H1 (cell line): ENCODE measurements at regions not wholly inside any gene's neighbourhood (a gene's known extent, or its start where the extent isn't known, plus 50 kb on each side); places are given as distances from the start of the nearest gene placed in this dataset.

Experiments used
- CTCF ChIA-PET: fragments of 300-600 bp; sonication (Branson Sonifier 250); formaldehyde crosslinking; loops from one replicate; lab custom pipeline; 2021; ENCODE audit not compliant: partially characterized antibody; lab: Charles Lee
- POLR2A ChIA-PET: fragments of 300-600 bp; sonication (Branson Sonifier 250); formaldehyde crosslinking; loops from one replicate; lab custom pipeline; 2021; ENCODE audit warnings: inconsistent platforms; ENCODE audit not compliant: partially characterized antibody; lab: Charles Lee
- DNase-seq, 2 experiments: peaks; one replicate each; pipeline versions ENCODE4 v3.0.0 to v3.0.0-alpha.2; 2010 to 2022; ENCODE audit warnings: low spot score in 2 of 2, low read depth in 1 of 2, mixed read lengths in 1 of 2
- FAIRE-seq: peaks from 2 replicates; lab custom pipeline; 2011; peaks lifted over from hg19 to GRCh38; lab: Jason Lieb, UNC
- H2AFZ ChIP-seq: 2 replicates; pipeline ENCODE4 v1.8.1; 2012; ENCODE audit warnings: low read length, inconsistent platforms
- H2AK5ac ChIP-seq: 2 replicates; pipeline ENCODE4 v1.6.1; 2013; ENCODE audit warnings: low read depth, low read length
- H2BK120ac ChIP-seq: replicated peaks from 2 replicates; pipeline ENCODE3; 2013; ENCODE audit warnings: low read depth, low read length, inconsistent platforms
- H2BK12ac ChIP-seq: 2 replicates; pipeline ENCODE4 v1.6.1; 2013; ENCODE audit warnings: low read depth, low read length
- H2BK15ac ChIP-seq: 2 replicates; pipeline ENCODE4 v1.6.1; 2013; ENCODE audit warnings: low read length
- H2BK20ac ChIP-seq: 2 replicates; pipeline ENCODE4 v1.6.1; 2013; ENCODE audit warnings: low read length
- H2BK5ac ChIP-seq: 2 replicates; pipeline ENCODE4 v1.6.1; 2013; ENCODE audit warnings: low read depth, low read length
- H3K14ac ChIP-seq: 2 replicates; pipeline ENCODE4 v1.6.1; 2013; ENCODE audit warnings: inconsistent platforms; ENCODE audit not compliant: insufficient read length
- H3K18ac ChIP-seq: 2 replicates; pipeline ENCODE4 v1.6.1; 2013; ENCODE audit warnings: low read length; ENCODE audit errors: extremely low read depth
- H3K23ac ChIP-seq: 2 replicates; pipeline ENCODE4 v1.6.1; 2013; ENCODE audit warnings: inconsistent platforms; ENCODE audit not compliant: insufficient read length
- H3K23me2 ChIP-seq: 2 replicates; pipeline ENCODE4 v1.6.1; 2013; ENCODE audit warnings: low read depth, low read length
- H3K27ac ChIP-seq: 2 replicates; pipeline ENCODE4 v1.6.1; 2011; ENCODE audit warnings: low read depth, low read length, inconsistent platforms
- H3K27me3 ChIP-seq, 4 experiments: replicated peaks in 1 of 4; 1 replicate in 1 of 4; 2 replicates in 3 of 4; pipeline versions ENCODE4 v1.6.1 to v1.8.1; 2011 to 2013; ENCODE audit warnings: low read length in 3 of 4, mild to moderate bottlenecking in 3 of 4, inconsistent platforms in 2 of 4, mixed read lengths in 2 of 4, moderate library complexity in 1 of 4; ENCODE audit not compliant: control insufficient read depth in 3 of 4, insufficient read depth in 3 of 4; ENCODE audit errors: extremely low read depth in 1 of 4
- H3K36me3 ChIP-seq, 4 experiments: 2 replicates each; pipeline versions ENCODE4 v1.6.1 to v1.8.1; 2011 to 2013; ENCODE audit warnings: mild to moderate bottlenecking in 4 of 4, low read length in 3 of 4, moderate library complexity in 2 of 4, control low read depth in 1 of 4, inconsistent platforms in 1 of 4; ENCODE audit not compliant: insufficient read depth in 4 of 4, control insufficient read depth in 2 of 4
- H3K4ac ChIP-seq: replicated peaks from 2 replicates; pipeline ENCODE3; 2013; ENCODE audit warnings: low read length, low read depth, mixed read lengths, inconsistent platforms; ENCODE audit not compliant: insufficient read length
- H3K4me1 ChIP-seq, 4 experiments: replicated peaks in 1 of 4; 1 replicate in 1 of 4; 2 replicates in 3 of 4; pipeline versions ENCODE4 v1.6.1 to v1.8.1; 2011 to 2013; ENCODE audit warnings: low read length in 3 of 4, inconsistent platforms in 2 of 4, mixed read lengths in 1 of 4; ENCODE audit not compliant: insufficient read depth in 4 of 4, control insufficient read depth in 3 of 4
- H3K4me2 ChIP-seq, 2 experiments: 2 replicates each; pipeline versions ENCODE4 v1.6.1 to v1.8.1; 2011 to 2013; ENCODE audit warnings: low read depth in 2 of 2, low read length in 2 of 2, control low read depth in 1 of 2, inconsistent platforms in 1 of 2, mild to moderate bottlenecking in 1 of 2; ENCODE audit not compliant: insufficient read depth in 1 of 2
- H3K4me3 ChIP-seq, 4 experiments: fragments of 200-600, 300-600 bp in 1 of 4; sonication (generic), shearing (Covaris generic), sonication (Bioruptor Twin) in 1 of 4; 2 replicates each; pipeline versions ENCODE4 v1.5.1 to v1.8.1; 2011 to 2016; ENCODE audit warnings: low read length in 4 of 4, low read depth in 3 of 4, control low read depth in 2 of 4, inconsistent platforms in 2 of 4, mild to moderate bottlenecking in 2 of 4, mixed read lengths in 1 of 4, moderate library complexity in 1 of 4; ENCODE audit not compliant: insufficient read depth in 2 of 4; ENCODE audit errors: extremely low read depth in 1 of 4
- H3K56ac ChIP-seq: replicated peaks from 2 replicates; pipeline ENCODE3; 2013; ENCODE audit warnings: low read depth, mild to moderate bottlenecking, mixed read lengths, low read length, inconsistent platforms; ENCODE audit not compliant: insufficient read length
- H3K79me1 ChIP-seq: 2 replicates; pipeline ENCODE4 v1.6.1; 2013; ENCODE audit warnings: low read depth, low read length, control low read depth
- H3K79me2 ChIP-seq, 2 experiments: 2 replicates each; pipeline versions ENCODE4 v1.6.1 to v1.8.1; 2012 to 2013; ENCODE audit warnings: low read length in 2 of 2, mild to moderate bottlenecking in 2 of 2, inconsistent platforms in 1 of 2; ENCODE audit not compliant: insufficient read depth in 2 of 2, control insufficient read depth in 1 of 2
- H3K9ac ChIP-seq, 4 experiments: replicated peaks in 1 of 4; 1 replicate in 1 of 4; 2 replicates in 3 of 4; pipeline versions ENCODE4 v1.6.1 to v1.8.1; 2011 to 2013; ENCODE audit warnings: low read depth in 3 of 4, low read length in 3 of 4, control low read depth in 2 of 4, mild to moderate bottlenecking in 2 of 4, moderate library complexity in 2 of 4, inconsistent platforms in 1 of 4; ENCODE audit errors: extremely low read depth in 1 of 4
- H3K9me3 ChIP-seq, 2 experiments: 2 replicates each; pipeline versions ENCODE4 v1.6.1 to v1.8.1; 2012 to 2013; ENCODE audit warnings: mild to moderate bottlenecking in 2 of 2, moderate library complexity in 2 of 2, control low read depth in 1 of 2, inconsistent platforms in 1 of 2, low read depth in 1 of 2, low read length in 1 of 2, mixed read lengths in 1 of 2; ENCODE audit not compliant: insufficient read depth in 2 of 2
- H4K20me1 ChIP-seq, 2 experiments: replicated peaks in 1 of 2; 2 replicates each; pipeline versions ENCODE3 to v1.8.1; 2011 to 2013; ENCODE audit warnings: inconsistent platforms in 2 of 2, low read length in 2 of 2, mild to moderate bottlenecking in 1 of 2; ENCODE audit not compliant: insufficient read depth in 2 of 2, control insufficient read depth in 1 of 2
- H4K5ac ChIP-seq: 2 replicates; pipeline ENCODE4 v1.6.1; 2013; ENCODE audit warnings: low read length, low read depth, mixed read lengths, inconsistent platforms; ENCODE audit not compliant: insufficient read length
- H4K8ac ChIP-seq: 2 replicates; pipeline ENCODE4 v1.8.0; 2013; ENCODE audit warnings: mild to moderate bottlenecking, moderate library complexity, low read length, inconsistent platforms; ENCODE audit not compliant: insufficient read depth; ENCODE audit errors: extremely low read depth
- H4K91ac ChIP-seq: replicated peaks from 2 replicates; pipeline ENCODE3; 2013; ENCODE audit warnings: low read length, mixed read lengths, inconsistent platforms; ENCODE audit not compliant: insufficient read length
- CTCF ChIP-seq, 3 experiments: IDR thresholded peaks; 1 replicate in 2 of 3; 2 replicates in 1 of 3; pipeline versions ENCODE4 v1.5.1 to v1.6.1; 2011; ENCODE audit warnings: low read length in 3 of 3, mild to moderate bottlenecking in 3 of 3, inconsistent platforms in 2 of 3, low read depth in 1 of 3, moderate library complexity in 1 of 3; ENCODE audit not compliant: insufficient read depth in 1 of 3; ENCODE audit errors: control extremely low read depth in 1 of 3
- EP300 ChIP-seq, 2 experiments: IDR thresholded peaks; 1 replicate in 1 of 2; 2 replicates in 1 of 2; pipeline ENCODE4 v1.6.1; 2011 to 2012; ENCODE audit warnings: low read depth in 2 of 2, low read length in 2 of 2, mild to moderate bottlenecking in 2 of 2, borderline replicate concordance in 1 of 2, inconsistent platforms in 1 of 2, moderate library complexity in 1 of 2
- EZH2 ChIP-seq: fragments of 200-600 bp; sonication (generic); IDR thresholded peaks from 2 replicates; pipeline ENCODE4 v1.7.1; 2012; ENCODE audit warnings: low read depth, mild to moderate bottlenecking, moderate library complexity, low read length, inconsistent platforms; ENCODE audit not compliant: severe bottlenecking
- FOSL1 ChIP-seq: IDR thresholded peaks from 2 replicates; pipeline ENCODE4 v1.6.1; 2011; ENCODE audit warnings: mild to moderate bottlenecking, low read depth, low read length, moderate library complexity; ENCODE audit not compliant: insufficient read depth
- GTF2F1 ChIP-seq: IDR thresholded peaks from 2 replicates; pipeline ENCODE4 v1.6.1; 2012; ENCODE audit warnings: low read depth, low read length, improper control_type of control experiment, borderline replicate concordance
- JUN ChIP-seq: IDR thresholded peaks from 2 replicates; pipeline ENCODE4 v1.6.1; 2011; ENCODE audit warnings: low read depth, mild to moderate bottlenecking, improper control_type of control experiment, low read length
- RAD21 ChIP-seq, 2 experiments: IDR thresholded peaks in 1 of 2; conservative IDR thresholded peaks in 1 of 2; 2 replicates each; pipeline ENCODE4 v1.6.1; 2011; ENCODE audit warnings: low read depth in 2 of 2, low read length in 2 of 2, improper control_type of control experiment in 1 of 2, inconsistent platforms in 1 of 2, mild to moderate bottlenecking in 1 of 2, moderate library complexity in 1 of 2
- RNF2 ChIP-seq: fragments of 200-900, 300-1000 bp; sonication (generic); IDR thresholded peaks from 2 replicates; pipeline ENCODE4 v1.7.1; 2016; ENCODE audit warnings: borderline replicate concordance, low read depth, mild to moderate bottlenecking, antibody characterized with exemption, low read length; ENCODE audit not compliant: poor library complexity, severe bottlenecking; ENCODE audit errors: missing control alignments
- SP4 ChIP-seq: IDR thresholded peaks from 2 replicates; pipeline ENCODE4 v1.6.1; 2012; ENCODE audit warnings: low read length, inconsistent platforms
- TAF7 ChIP-seq: optimal IDR thresholded peaks from 2 replicates; pipeline ENCODE3; 2011; ENCODE audit warnings: low read depth, mild to moderate bottlenecking, inconsistent platforms, low read length, moderate library complexity, borderline replicate concordance
- WGBS, 2 experiments: shearing (Covaris generic) in 1 of 2; methylation state at CpG; one replicate each; pipeline versions ENCODE4 v1.1.6 to v1.1.7; 2013 to 2015; ENCODE audit warnings: low lambda C conversion rate in 2 of 2, mixed read lengths in 2 of 2, inconsistent platforms in 1 of 2, low coverage in 1 of 2, missing lambda C conversion rate in 1 of 2; ENCODE audit not compliant: insufficient replicate concordance in 2 of 2, insufficient coverage in 1 of 2, insufficient read length in 1 of 2; ENCODE audit errors: extremely low coverage in 1 of 2, missing lambda C conversion rate in 1 of 2; 5-methylcytosine and 5-hydroxymethylcytosine counted together

DNA sequence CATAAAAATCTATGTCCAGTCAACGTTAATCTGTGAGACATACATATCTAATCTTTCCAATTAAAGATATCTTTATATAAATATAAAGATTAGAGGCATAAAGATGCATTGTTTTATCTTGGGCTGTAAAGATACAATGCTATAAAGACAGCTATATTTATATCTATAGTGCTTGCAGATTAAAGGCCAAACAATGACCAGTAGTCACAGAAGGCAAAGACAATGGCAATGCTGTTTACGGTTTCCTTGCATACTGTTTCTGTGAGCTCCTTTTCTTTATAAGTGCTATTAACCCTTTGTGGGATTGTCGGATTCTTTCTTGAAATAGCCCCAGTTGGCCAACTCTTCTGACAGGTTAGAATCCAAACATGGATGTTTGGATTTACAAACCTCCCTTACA, 85.5 kb upstream of the SALL1 start:
- Histone ChIP-seq H3K4me3 (no peak overlapping the region), H3K14ac (no peak overlapping the region), H4K20me1 (peaks cover 0 to 9% of the 10 kb centered on the region in 2 experiments), H3K36me3 (no peaks in the 10 kb centered on the region), H2AK5ac (no peak overlapping the region), H4K91ac (no peak overlapping the region), H2BK12ac (no peak overlapping the region), H2BK15ac (no peak overlapping the region), H2BK5ac (no peak overlapping the region), H3K79me2 (no peaks in the 10 kb centered on the region), H2BK20ac (no peak overlapping the region), H3K79me1 (no peaks in the 10 kb centered on the region), H3K4ac (no peak overlapping the region), H3K23me2 (peaks cover 11% of the 10 kb centered on the region; the same call in 1 of the 2 replicates), H2AFZ (no peak overlapping the region), H3K27me3 (0 out of 7 replicates have a peak, but pooled peaks cover 0 to 3% (median 0%) of the 10 kb centered on the region in 4 experiments), H3K4me1 (peaks cover 0 to 12% (median 7%) of the 10 kb centered on the region in 4 experiments; a peak in 6 of 7 replicates), H2BK120ac (no peak overlapping the region), H3K27ac (no peak overlapping the region), H4K5ac (no peak overlapping the region), H3K4me2 (0 out of 4 replicates have a peak overlapping the region, but pooled peaks of 1 of the 2 experiments have one; percentile 11), H3K9ac (no peak overlapping the region), H3K18ac (no peak overlapping the region), H3K23ac (no peak overlapping the region), H3K9me3 (0 out of 4 replicates have a peak, but pooled peaks cover 0 to 5% of the 10 kb centered on the region in 2 experiments), H3K56ac (no peak overlapping the region), H4K8ac (no peak overlapping the region)
- ChIA-PET POLR2A (interaction anchor here (1.0 kb wide), 1 partner anchor 17 kb away, joined by 4 read pairs; no protein-coding TSS in a partner anchor), CTCF (no interaction called here)
- WGBS, 2 experiments: 64% methylated on average over 3 of the region's 3 CpGs; no CpG with 5 or more reads in 1 of the 2 experiments
- FAIRE-seq: no peak
- no peak for DNase-seq
- TF ChIP-seq EZH2 (no peak), FOSL1 (no peak), GTF2F1 (no peak), JUN (no peak), TAF7 (no peak), RAD21 (IDR thresholded peaks at IDR 0.05 in 1 of 2, conservative IDR thresholded peaks at IDR 0.05 in 1 of 2; ENCODE audit: low read depth in 2 of 2, low read length in 2 of 2) (no peak), CTCF (IDR thresholded peaks at IDR 0.05; ENCODE audit: control extremely low read depth in 1 of 3, insufficient read depth in 1 of 3, low read depth in 1 of 3, low read length in 3 of 3) (no peak), EP300 (IDR thresholded peaks at IDR 0.05; ENCODE audit: borderline replicate concordance in 1 of 2, low read depth in 2 of 2, low read length in 2 of 2) (no peak), RNF2 (no peak), SP4 (no peak)
